PC-3 (cell line): ENCODE measurements at regions not wholly inside any gene's neighbourhood (a gene's known extent, or its start where the extent isn't known, plus 50 kb on each side); places are given as distances from the start of the nearest gene placed in this dataset.

Source experiments
- CTCF ChIP-seq: fragments of 300-600 bp; sonication (generic); conservative IDR thresholded peaks from 2 replicates; pipeline ENCODE4 v1.5.1; 2017; ENCODE audit warnings: antibody characterized with exemption, low read depth, mild to moderate bottlenecking, low read length
- EZH2 ChIP-seq: fragments of 300-600 bp; sonication (generic); IDR thresholded peaks from one replicate; pipeline ENCODE4 v1.6.1; 2017; ENCODE audit warnings: antibody characterized with exemption, mild to moderate bottlenecking, low read length; ENCODE audit not compliant: unreplicated experiment
- EZH2phosphoT487 ChIP-seq: fragments of 300-600 bp; sonication (generic); IDR thresholded peaks from 2 replicates; pipeline ENCODE4 v1.6.1; 2018; ENCODE audit warnings: mild to moderate bottlenecking, antibody characterized with exemption, low read length, borderline replicate concordance

GRCh38 chr10:121221072-121221471 is 369.9 kb downstream of the WDR11 start:
- TF ChIP-seq CTCF (no peak), EZH2 (no peak), EZH2phosphoT487 (no peak)
